Neural cell (in vitro differentiated cells): ENCODE measurements at regions not wholly inside any gene's neighbourhood (a gene's known extent, or its start where the extent isn't known, plus 50 kb on each side); places are given as distances from the start of the nearest gene placed in this dataset.

Experiments
- H2AFZ ChIP-seq: fragments of 200-600, 300-800 bp; sonication (generic), shearing (Covaris generic); 2 replicates; pipeline ENCODE4 v1.6.0; 2014; ENCODE audit warnings: low read depth, mild to moderate bottlenecking, antibody characterized with exemption, low read length, moderate library complexity
- H3F3A ChIP-seq: fragments of 200-600 bp; shearing (Covaris generic); 2 replicates; pipeline ENCODE4 v1.6.1; 2016; ENCODE audit warnings: mild to moderate bottlenecking, moderate library complexity, mixed read lengths, antibody characterized with exemption, low read length; ENCODE audit not compliant: insufficient read depth, poor library complexity, severe bottlenecking
- H3K27ac ChIP-seq: fragments of 200-600, 300-800 bp; sonication (generic), shearing (Covaris generic); 2 replicates; pipeline ENCODE4 v1.5.1; 2014; ENCODE audit warnings: mild to moderate bottlenecking, low read length, moderate library complexity
- H3K27me3 ChIP-seq: fragments of 300-800, 200-600 bp; sonication (generic), shearing (Covaris generic); 2 replicates; pipeline ENCODE4 v1.6.0; 2014; ENCODE audit warnings: mild to moderate bottlenecking, low read depth, low read length, moderate library complexity; ENCODE audit not compliant: insufficient read depth
- H3K36me3 ChIP-seq: fragments of 300-800, 200-600 bp; sonication (generic), shearing (Covaris generic); 2 replicates; pipeline ENCODE4 v1.5.1; 2014; ENCODE audit warnings: mild to moderate bottlenecking, antibody characterized with exemption, low read length, moderate library complexity; ENCODE audit not compliant: insufficient read depth
- H3K4me2 ChIP-seq: fragments of 300-800, 200-600 bp; sonication (generic), shearing (Covaris generic); 2 replicates; pipeline ENCODE4 v1.6.0; 2014; ENCODE audit warnings: mild to moderate bottlenecking, low read length
- H3K4me3 ChIP-seq: fragments of 300-800, 200-600 bp; sonication (generic), shearing (Covaris generic); 2 replicates; pipeline ENCODE4 v1.5.1; 2014; ENCODE audit warnings: mild to moderate bottlenecking, low read length, moderate library complexity
- H3K79me2 ChIP-seq: fragments of 200-600 bp; shearing (Covaris generic); replicated peaks from 2 replicates; pipeline ENCODE4 v1.6.0; 2014; ENCODE audit warnings: mild to moderate bottlenecking, low read length, moderate library complexity; ENCODE audit not compliant: insufficient read depth
- H3K9ac ChIP-seq: fragments of 300-800, 200-600 bp; sonication (generic), shearing (Covaris generic); 2 replicates; pipeline ENCODE4 v1.6.1; 2016; ENCODE audit warnings: mild to moderate bottlenecking, low read length, mixed read lengths
- H3K9me2 ChIP-seq: fragments of 200-600 bp; shearing (Covaris generic); 2 replicates; pipeline ENCODE4 v1.6.1; 2016; ENCODE audit warnings: mild to moderate bottlenecking, low read length, mixed read lengths; ENCODE audit not compliant: insufficient read depth
- H3K9me3 ChIP-seq: fragments of 200-600, 300-800 bp; sonication (generic), shearing (Covaris generic); 2 replicates; pipeline ENCODE4 v1.6.1; 2016; ENCODE audit warnings: mild to moderate bottlenecking, mixed run types, low read length, moderate library complexity, mixed read lengths
- H4K20me1 ChIP-seq: fragments of 200-600 bp; shearing (Covaris generic); 2 replicates; pipeline ENCODE4 v1.6.1; 2016; ENCODE audit warnings: mild to moderate bottlenecking, mixed run types; ENCODE audit not compliant: insufficient read depth
- CTCF ChIP-seq: fragments of 450-650 bp; IDR thresholded peaks from 2 replicates; pipeline ENCODE4 v1.5.1; 2014; ENCODE audit warnings: antibody characterized with exemption, mild to moderate bottlenecking, moderate library complexity; ENCODE audit not compliant: poor library complexity, severe bottlenecking
- EP300 ChIP-seq: fragments of 450-650 bp; conservative IDR thresholded peaks from 2 replicates; pipeline ENCODE4 v1.6.1; 2014; ENCODE audit warnings: antibody characterized with exemption, mild to moderate bottlenecking, moderate library complexity; ENCODE audit not compliant: poor library complexity, severe bottlenecking
- EZH2 ChIP-seq: fragments of 200-600, 300-800 bp; shearing (Covaris generic), sonication (generic); IDR thresholded peaks from 2 replicates; pipeline ENCODE4 v1.6.1; 2014; ENCODE audit warnings: antibody characterized with exemption, low read length, borderline replicate concordance, mild to moderate bottlenecking; ENCODE audit not compliant: insufficient read depth, poor library complexity, severe bottlenecking
- MXI1 ChIP-seq: fragments of 450-650 bp; conservative IDR thresholded peaks from 2 replicates; pipeline ENCODE4 v1.6.1; 2014; ENCODE audit warnings: antibody characterized with exemption, mild to moderate bottlenecking; ENCODE audit not compliant: poor library complexity, severe bottlenecking
- POLR2AphosphoS5 ChIP-seq: IDR thresholded peaks from 2 replicates; pipeline ENCODE4 v1.6.1; 2012
- RAD21 ChIP-seq: fragments of 450-650 bp; conservative IDR thresholded peaks from 2 replicates; pipeline ENCODE4 v1.6.1; 2014; ENCODE audit warnings: antibody characterized with exemption, mild to moderate bottlenecking, moderate library complexity
- REST ChIP-seq: IDR thresholded peaks from 2 replicates; pipeline ENCODE4 v1.6.1; 2012; ENCODE audit warnings: borderline replicate concordance
- SMC3 ChIP-seq: fragments of 450-650 bp; conservative IDR thresholded peaks from 2 replicates; pipeline ENCODE4 v1.6.1; 2014; ENCODE audit warnings: antibody characterized with exemption, mild to moderate bottlenecking, moderate library complexity; ENCODE audit not compliant: poor library complexity
- TAF1 ChIP-seq: IDR thresholded peaks from 2 replicates; pipeline ENCODE4 v1.6.1; 2012; ENCODE audit warnings: low read depth

DNA sequence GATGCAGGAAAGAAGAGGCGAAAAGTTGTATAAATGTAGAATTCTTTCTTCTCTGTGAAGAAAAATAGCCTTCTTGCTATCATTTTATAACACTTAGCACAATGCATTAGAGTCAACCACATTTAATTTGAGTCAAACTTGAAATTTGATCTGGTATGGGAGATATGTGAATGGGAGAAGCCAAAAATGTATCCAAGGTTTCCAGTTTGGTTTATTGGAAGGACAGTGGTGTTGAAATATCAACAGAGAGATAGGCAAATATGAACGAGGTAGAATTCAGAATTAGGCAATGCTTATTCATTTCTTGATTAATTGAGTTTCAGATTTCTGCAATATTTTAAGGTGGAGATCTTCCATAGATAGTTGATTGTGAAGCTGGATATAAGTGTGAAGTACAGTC lies 991.9 kb upstream of the CHAC2 start:
- Histone ChIP-seq H3K79me2 (no peaks in the 10 kb centered on the region), H3K36me3 (no peaks in the 10 kb centered on the region), H3K4me2 (no peak overlapping the region), H3K9me2 (no peaks in the 10 kb centered on the region), H3K4me3 (no peak overlapping the region), H3K27me3 (no peaks in the 10 kb centered on the region), H3K9me3 (no peaks in the 10 kb centered on the region), H2AFZ (no peak overlapping the region), H3F3A (no peaks in the 10 kb centered on the region), H3K27ac (no peak overlapping the region), H3K9ac (no peak overlapping the region), H4K20me1 (no peaks in the 10 kb centered on the region)
- TF ChIP-seq EZH2 (no peak), MXI1 (no peak), CTCF (no peak)

GRCh38 chr2:52765735-52766134 lies 1001.9 kb upstream of the CHAC2 start:
- H2AFZ ChIP-seq: no peak overlapping the region
- no peaks in the 10 kb centered on the region for H3K9me3 ChIP-seq
- H3K4me3 ChIP-seq: no peak overlapping the region
- H3K27me3 ChIP-seq: no peaks in the 10 kb centered on the region
- TF ChIP-seq REST (no peak), POLR2AphosphoS5 (no peak), RAD21 (no peak), EZH2 (no peak), TAF1 (no peak), SMC3 (no peak), CTCF (no peak), MXI1 (no peak), EP300 (no peak)
- H4K20me1 ChIP-seq: no peaks in the 10 kb centered on the region
- no peaks in the 10 kb centered on the region for H3F3A ChIP-seq
- no peaks in the 10 kb centered on the region for H3K36me3 ChIP-seq
- H3K79me2 ChIP-seq: no peaks in the 10 kb centered on the region
- H3K9ac ChIP-seq: no peak overlapping the region
- no peaks in the 10 kb centered on the region for H3K9me2 ChIP-seq
- no peak overlapping the region for H3K4me2 ChIP-seq
- no peak overlapping the region for H3K27ac ChIP-seq
